ENCODE measurements at regions not wholly inside any gene's neighbourhood (a gene's known extent, or its start where the extent isn't known, plus 50 kb on each side); places are given as distances from the start of the nearest gene placed in this dataset.
"Not testable (repeated sequence)": the region's sequence is repeated elsewhere in the genome, so short reads cannot be mapped to it uniquely, and the experiment has no call there.

DNA sequence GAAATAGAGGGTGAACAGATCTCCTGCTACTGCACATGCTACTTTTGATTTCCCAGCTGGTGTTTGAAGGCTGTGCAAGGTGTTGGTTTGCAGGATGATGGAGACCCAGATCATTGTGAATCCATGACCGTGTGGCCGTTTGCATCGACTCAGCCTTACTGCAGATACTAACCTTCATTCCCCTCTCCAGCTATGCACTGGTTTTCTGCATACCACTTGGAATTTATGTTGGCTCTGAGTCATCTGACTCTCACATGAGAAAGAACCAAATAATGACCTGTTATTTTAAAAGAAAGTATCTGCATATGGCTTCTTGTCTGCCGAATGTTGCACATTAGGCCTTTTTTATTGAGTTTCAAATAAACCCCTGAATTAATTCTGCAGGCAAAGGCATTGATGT, 183.3 kb upstream of the PRKX start:
- not testable (repeated sequence) for H3K27me3 ChIP-seq (ENCODE audit: control insufficient read depth in 1 of 2, insufficient read depth in 2 of 2, low read length in 2 of 2); H3K4me3 ChIP-seq (ENCODE audit: low read length in 2 of 2); H3K9me3 ChIP-seq (ENCODE audit: control insufficient read depth in 2 of 2, low read length in 2 of 2); H3K9ac ChIP-seq (ENCODE audit: low read length in 2 of 2); H3K4me1 ChIP-seq (ENCODE audit: control insufficient read depth, insufficient read depth, low read length); H3K36me3 ChIP-seq (ENCODE audit: control insufficient read depth in 2 of 2, insufficient read depth in 2 of 2, low read length in 2 of 2); H3K27ac ChIP-seq (ENCODE audit: low read length)

DNA sequence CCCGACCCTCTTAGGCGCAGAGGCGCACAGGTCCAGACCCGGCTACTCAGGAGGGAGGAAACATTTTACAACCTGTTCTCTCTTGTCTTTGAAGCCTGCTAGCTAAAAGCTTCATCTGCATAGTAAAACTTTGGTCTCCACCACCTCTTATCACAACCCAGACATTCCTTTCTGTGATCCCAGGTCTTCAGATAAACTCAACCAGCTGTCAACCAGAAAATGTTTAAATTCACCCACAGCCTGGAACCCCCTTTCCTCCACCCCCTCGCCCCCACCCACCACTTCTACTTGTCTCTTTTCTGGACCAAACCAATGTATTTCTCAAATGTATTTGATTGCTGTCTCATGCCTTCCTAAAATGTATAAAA, 169.1 kb upstream of the PRKX start:
- not testable (repeated sequence) for H3K9me3 ChIP-seq (ENCODE audit: control insufficient read depth in 2 of 2, low read length in 2 of 2)

DNA sequence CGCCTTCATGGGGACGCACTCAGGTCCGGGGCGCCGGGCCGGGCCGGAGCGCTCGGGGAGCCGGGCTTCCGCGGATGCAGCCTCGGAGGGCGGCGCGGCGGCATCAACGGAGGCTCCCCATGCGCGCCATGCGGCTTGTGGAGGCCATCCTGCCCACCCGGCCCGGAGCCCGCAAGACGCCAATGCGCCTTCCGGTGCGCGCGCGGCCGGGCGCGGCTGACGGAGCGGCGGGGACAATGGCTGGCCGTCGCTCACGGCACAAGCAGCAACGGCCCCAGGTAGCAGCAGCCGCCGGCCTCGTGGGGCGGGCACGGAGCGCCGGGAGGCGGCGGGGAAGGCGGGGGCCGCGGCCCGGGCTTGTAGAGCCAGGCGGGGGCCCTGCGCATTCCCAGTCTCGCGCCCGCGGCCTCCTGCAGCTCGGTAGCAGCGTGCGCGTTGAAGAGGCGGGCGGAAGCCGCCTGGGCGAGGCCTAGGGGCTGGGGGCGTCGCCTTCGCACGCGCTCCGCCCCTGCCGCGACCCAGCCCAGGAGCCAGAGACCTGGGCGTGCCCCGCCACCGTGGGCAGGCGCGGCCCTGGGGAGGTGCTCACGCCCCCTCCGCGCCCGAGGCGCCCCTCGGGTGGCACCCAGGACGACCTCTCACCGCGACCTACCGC, 168.6 kb upstream of the PRKX start:
- H3K36me3 ChIP-seq (ENCODE audit: control insufficient read depth in 2 of 2, insufficient read depth in 2 of 2, low read length in 2 of 2); H3K27ac ChIP-seq (ENCODE audit: low read length); H3K27me3 ChIP-seq (ENCODE audit: control insufficient read depth in 1 of 2, insufficient read depth in 2 of 2, low read length in 2 of 2); H3K9me3 ChIP-seq (ENCODE audit: control insufficient read depth in 2 of 2, low read length in 2 of 2); H3K4me1 ChIP-seq (ENCODE audit: control insufficient read depth, insufficient read depth, low read length); H3K4me3 ChIP-seq (ENCODE audit: low read length in 2 of 2); H3K9ac ChIP-seq (ENCODE audit: low read length in 2 of 2): not testable (repeated sequence)

More for the DNA sequence above, 169.1 kb upstream of the PRKX start:
- H3K36me3 ChIP-seq (ENCODE audit: control insufficient read depth in 2 of 2, insufficient read depth in 2 of 2, low read length in 2 of 2); H3K4me3 ChIP-seq (ENCODE audit: low read length in 2 of 2); H3K27ac ChIP-seq (ENCODE audit: low read length); H3K27me3 ChIP-seq (ENCODE audit: control insufficient read depth in 1 of 2, insufficient read depth in 2 of 2, low read length in 2 of 2); H3K9ac ChIP-seq (ENCODE audit: low read length in 2 of 2); H3K4me1 ChIP-seq (ENCODE audit: control insufficient read depth, insufficient read depth, low read length): not testable (repeated sequence)

DNA sequence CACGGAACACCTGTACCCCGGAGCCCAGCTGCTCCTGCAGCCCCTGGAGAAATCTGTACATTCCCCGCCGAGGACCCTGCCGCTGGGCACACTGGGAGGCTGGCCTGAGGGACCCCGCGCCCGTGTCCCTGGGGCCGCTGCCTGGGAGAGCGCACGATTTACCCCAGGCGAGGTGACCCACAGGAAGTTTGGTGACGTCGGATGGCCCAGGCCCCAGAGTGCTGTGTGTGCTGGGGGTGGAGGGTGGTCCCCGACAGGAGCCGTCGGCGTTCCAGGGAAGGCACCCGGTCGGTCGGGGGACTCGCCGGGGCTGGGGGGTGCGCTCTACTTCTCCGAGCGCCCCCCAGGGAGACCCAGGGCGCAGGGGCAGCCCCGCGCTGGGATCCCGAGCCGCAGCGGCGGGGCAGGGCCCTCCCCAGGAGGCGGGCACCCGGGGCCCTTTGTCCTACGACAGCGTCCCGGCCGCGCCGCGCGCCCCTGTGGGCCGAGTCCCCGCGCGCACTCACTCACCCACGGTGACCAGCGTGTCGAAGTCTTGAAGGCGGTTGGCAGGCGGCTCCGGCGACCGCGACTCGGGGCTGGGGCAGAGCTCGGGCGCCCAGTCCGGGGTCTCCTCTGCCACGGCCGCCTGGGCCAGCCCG, 167.9 kb upstream of the PRKX start:
- not testable (repeated sequence) for H3K9me3 ChIP-seq (ENCODE audit: control insufficient read depth in 2 of 2, low read length in 2 of 2); H3K27ac ChIP-seq (ENCODE audit: low read length); H3K27me3 ChIP-seq (ENCODE audit: control insufficient read depth in 1 of 2, insufficient read depth in 2 of 2, low read length in 2 of 2); H3K4me3 ChIP-seq (ENCODE audit: low read length in 2 of 2); H3K36me3 ChIP-seq (ENCODE audit: control insufficient read depth in 2 of 2, insufficient read depth in 2 of 2, low read length in 2 of 2); H3K9ac ChIP-seq (ENCODE audit: low read length in 2 of 2); H3K4me1 ChIP-seq (ENCODE audit: control insufficient read depth, insufficient read depth, low read length)

DNA sequence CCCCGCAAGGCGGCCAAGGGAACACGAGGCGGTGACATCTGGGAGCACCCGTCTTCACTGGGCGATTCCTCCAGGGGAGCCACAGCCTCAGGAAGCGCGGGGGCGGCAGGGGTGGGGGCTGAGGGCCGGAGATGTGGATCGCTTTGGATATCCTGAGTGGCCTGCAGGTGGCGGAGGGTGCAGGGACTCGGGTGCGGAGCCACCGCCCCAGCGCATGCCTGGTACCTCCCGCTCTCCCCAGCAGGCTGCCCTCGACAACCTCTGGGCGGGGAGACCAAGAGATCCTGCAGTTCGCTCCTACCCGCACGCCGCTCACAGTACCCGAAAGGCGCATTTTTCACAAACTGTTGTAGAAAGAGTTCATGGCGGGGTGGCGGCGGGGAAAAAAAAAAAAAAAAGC, 162.9 kb upstream of the PRKX start:
- not testable (repeated sequence) for H3K36me3 ChIP-seq (ENCODE audit: control insufficient read depth in 2 of 2, insufficient read depth in 2 of 2, low read length in 2 of 2); H3K4me3 ChIP-seq (ENCODE audit: low read length in 2 of 2); H3K27me3 ChIP-seq (ENCODE audit: control insufficient read depth in 1 of 2, insufficient read depth in 2 of 2, low read length in 2 of 2); H3K27ac ChIP-seq (ENCODE audit: low read length); H3K9me3 ChIP-seq (ENCODE audit: control insufficient read depth in 2 of 2, low read length in 2 of 2); H3K9ac ChIP-seq (ENCODE audit: low read length in 2 of 2); H3K4me1 ChIP-seq (ENCODE audit: control insufficient read depth, insufficient read depth, low read length)

DNA sequence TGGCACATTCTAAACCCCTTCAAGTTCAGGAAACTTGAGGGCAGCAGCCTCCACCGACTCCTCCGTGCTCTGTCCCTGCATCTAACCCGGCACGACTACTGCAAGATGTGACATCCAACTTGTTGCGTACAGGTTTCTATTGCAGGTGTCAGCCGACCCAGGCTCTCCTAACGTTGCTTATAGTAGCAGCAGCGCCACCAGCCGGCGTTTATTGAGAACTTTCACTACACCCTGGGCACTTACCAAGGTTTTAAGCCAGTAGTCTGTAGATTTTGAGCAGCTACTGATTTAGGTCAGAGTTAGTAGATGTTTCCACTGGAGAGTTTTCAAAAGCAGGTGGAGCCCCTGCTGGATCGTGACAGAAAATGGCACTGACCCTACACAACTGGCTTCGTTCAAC, 162.2 kb upstream of the PRKX start:
- H3K4me1 ChIP-seq (ENCODE audit: control insufficient read depth, insufficient read depth, low read length); H3K27me3 ChIP-seq (ENCODE audit: control insufficient read depth in 1 of 2, insufficient read depth in 2 of 2, low read length in 2 of 2); H3K9me3 ChIP-seq (ENCODE audit: control insufficient read depth in 2 of 2, low read length in 2 of 2); H3K4me3 ChIP-seq (ENCODE audit: low read length in 2 of 2); H3K36me3 ChIP-seq (ENCODE audit: control insufficient read depth in 2 of 2, insufficient read depth in 2 of 2, low read length in 2 of 2); H3K9ac ChIP-seq (ENCODE audit: low read length in 2 of 2); H3K27ac ChIP-seq (ENCODE audit: low read length): not testable (repeated sequence)

DNA sequence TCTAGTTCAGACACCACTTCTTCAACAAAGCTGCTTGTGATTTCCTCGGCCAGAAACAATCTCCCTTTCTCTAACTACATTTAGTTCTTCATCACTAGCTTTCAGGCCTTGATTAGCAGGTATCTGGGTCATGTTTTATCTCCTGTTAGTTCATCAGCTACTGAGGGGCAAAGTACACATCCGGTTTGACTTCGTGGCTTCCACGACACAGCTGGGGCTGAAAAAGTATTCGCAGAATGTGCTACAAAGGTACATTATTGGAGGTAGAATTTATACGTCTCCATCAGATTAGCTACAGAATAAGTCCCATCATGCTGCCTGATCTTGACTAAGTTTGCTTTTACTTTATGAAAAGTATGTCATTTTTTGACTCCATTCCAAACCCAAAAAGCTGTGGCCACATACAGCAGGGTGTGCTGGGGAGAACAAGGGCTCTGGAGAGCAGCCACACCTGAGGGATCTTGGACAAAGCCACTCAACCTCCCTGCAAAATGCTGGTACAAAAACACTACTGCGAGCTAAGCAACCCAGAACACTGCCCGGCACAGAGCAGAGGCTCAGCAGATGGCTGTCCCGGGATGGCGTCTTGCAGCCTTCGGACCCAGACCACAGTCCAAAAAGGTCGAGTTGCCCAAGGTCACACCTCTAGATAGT, 158.9 kb upstream of the PRKX start:
- not testable (repeated sequence) for H3K27me3 ChIP-seq (ENCODE audit: control insufficient read depth in 1 of 2, insufficient read depth in 2 of 2, low read length in 2 of 2); H3K4me3 ChIP-seq (ENCODE audit: low read length in 2 of 2); H3K36me3 ChIP-seq (ENCODE audit: control insufficient read depth in 2 of 2, insufficient read depth in 2 of 2, low read length in 2 of 2); H3K4me1 ChIP-seq (ENCODE audit: control insufficient read depth, insufficient read depth, low read length); H3K9ac ChIP-seq (ENCODE audit: low read length in 2 of 2); H3K27ac ChIP-seq (ENCODE audit: low read length); H3K9me3 ChIP-seq (ENCODE audit: control insufficient read depth in 2 of 2, low read length in 2 of 2)

DNA sequence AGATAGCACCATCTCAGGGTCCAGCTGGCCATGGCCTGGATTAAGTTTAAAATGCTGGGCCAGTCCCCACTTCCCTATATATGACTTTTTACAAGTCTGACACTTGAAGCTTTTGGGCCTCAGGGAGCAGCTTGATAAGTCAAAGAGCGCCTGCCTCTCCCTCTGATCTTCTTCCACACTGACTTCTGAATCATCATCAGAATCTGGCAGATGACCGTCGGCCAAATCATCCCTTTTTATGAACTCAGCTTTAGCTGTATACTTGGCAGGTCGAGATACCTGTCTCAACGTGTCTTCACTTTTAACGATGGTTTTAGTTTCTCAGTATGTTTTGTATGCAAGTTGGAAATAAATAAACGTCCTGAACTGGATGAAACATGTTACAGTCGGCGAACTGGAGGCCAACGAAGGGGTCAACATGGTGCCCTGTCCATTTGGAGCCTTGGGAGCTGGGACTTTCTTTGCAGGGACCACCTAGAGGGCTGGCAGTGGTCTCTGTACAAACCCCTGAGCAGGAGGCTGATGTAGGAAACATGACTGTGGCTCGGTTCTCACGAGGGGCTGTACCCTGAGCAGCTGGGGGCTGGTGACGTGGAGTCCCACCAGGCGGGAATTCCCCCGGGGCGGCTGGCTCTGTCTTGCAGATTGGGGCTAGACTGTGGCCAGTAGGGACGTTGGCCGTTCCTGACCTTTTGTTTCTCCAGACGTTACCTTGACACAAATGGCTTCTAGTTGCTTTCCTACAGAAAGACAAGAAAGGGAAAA, 153.8 kb upstream of the PRKX start:
- not testable (repeated sequence) for H3K9ac ChIP-seq (ENCODE audit: low read length in 2 of 2); H3K27ac ChIP-seq (ENCODE audit: low read length); H3K27me3 ChIP-seq (ENCODE audit: control insufficient read depth in 1 of 2, insufficient read depth in 2 of 2, low read length in 2 of 2); H3K9me3 ChIP-seq (ENCODE audit: control insufficient read depth in 2 of 2, low read length in 2 of 2); H3K36me3 ChIP-seq (ENCODE audit: control insufficient read depth in 2 of 2, insufficient read depth in 2 of 2, low read length in 2 of 2); H3K4me3 ChIP-seq (ENCODE audit: low read length in 2 of 2); H3K4me1 ChIP-seq (ENCODE audit: control insufficient read depth, insufficient read depth, low read length)

DNA sequence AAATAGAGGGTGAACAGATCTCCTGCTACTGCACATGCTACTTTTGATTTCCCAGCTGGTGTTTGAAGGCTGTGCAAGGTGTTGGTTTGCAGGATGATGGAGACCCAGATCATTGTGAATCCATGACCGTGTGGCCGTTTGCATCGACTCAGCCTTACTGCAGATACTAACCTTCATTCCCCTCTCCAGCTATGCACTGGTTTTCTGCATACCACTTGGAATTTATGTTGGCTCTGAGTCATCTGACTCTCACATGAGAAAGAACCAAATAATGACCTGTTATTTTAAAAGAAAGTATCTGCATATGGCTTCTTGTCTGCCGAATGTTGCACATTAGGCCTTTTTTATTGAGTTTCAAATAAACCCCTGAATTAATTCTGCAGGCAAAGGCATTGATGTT, 144.9 kb upstream of the PRKX start:
- not testable (repeated sequence) for H3K4me3 ChIP-seq (ENCODE audit: low read length in 2 of 2); H3K36me3 ChIP-seq (ENCODE audit: control insufficient read depth in 2 of 2, insufficient read depth in 2 of 2, low read length in 2 of 2); H3K4me1 ChIP-seq (ENCODE audit: control insufficient read depth, insufficient read depth, low read length); H3K27ac ChIP-seq (ENCODE audit: low read length); H3K27me3 ChIP-seq (ENCODE audit: control insufficient read depth in 1 of 2, insufficient read depth in 2 of 2, low read length in 2 of 2); H3K9ac ChIP-seq (ENCODE audit: low read length in 2 of 2); H3K9me3 ChIP-seq (ENCODE audit: control insufficient read depth in 2 of 2, low read length in 2 of 2)

DNA sequence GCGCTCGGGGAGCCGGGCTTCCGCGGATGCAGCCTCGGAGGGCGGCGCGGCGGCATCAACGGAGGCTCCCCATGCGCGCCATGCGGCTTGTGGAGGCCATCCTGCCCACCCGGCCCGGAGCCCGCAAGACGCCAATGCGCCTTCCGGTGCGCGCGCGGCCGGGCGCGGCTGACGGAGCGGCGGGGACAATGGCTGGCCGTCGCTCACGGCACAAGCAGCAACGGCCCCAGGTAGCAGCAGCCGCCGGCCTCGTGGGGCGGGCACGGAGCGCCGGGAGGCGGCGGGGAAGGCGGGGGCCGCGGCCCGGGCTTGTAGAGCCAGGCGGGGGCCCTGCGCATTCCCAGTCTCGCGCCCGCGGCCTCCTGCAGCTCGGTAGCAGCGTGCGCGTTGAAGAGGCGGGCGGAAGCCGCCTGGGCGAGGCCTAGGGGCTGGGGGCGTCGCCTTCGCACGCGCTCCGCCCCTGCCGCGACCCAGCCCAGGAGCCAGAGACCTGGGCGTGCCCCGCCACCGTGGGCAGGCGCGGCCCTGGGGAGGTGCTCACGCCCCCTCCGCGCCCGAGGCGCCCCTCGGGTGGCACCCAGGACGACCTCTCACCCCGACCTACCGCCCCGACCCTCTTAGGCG, 130.2 kb upstream of the PRKX start:
- H3K9me3 ChIP-seq (ENCODE audit: control insufficient read depth in 2 of 2, low read length in 2 of 2); H3K4me3 ChIP-seq (ENCODE audit: low read length in 2 of 2); H3K36me3 ChIP-seq (ENCODE audit: control insufficient read depth in 2 of 2, insufficient read depth in 2 of 2, low read length in 2 of 2); H3K27ac ChIP-seq (ENCODE audit: low read length); H3K27me3 ChIP-seq (ENCODE audit: control insufficient read depth in 1 of 2, insufficient read depth in 2 of 2, low read length in 2 of 2); H3K9ac ChIP-seq (ENCODE audit: low read length in 2 of 2); H3K4me1 ChIP-seq (ENCODE audit: control insufficient read depth, insufficient read depth, low read length): not testable (repeated sequence)

All from stomach smooth muscle (tissue), 2 donors.